Stomach (tissue), 8 donors: ENCODE measurements at regions not wholly inside any gene's neighbourhood (a gene's known extent, or its start where the extent isn't known, plus 50 kb on each side); places are given as distances from the start of the nearest gene placed in this dataset.

Experiments
- DNase-seq, 2 donors: peaks; one replicate each; pipeline versions ENCODE4 v3.0.0 to v3.0.0-alpha.2; 2013 to 2019
- H3K27ac ChIP-seq, 5 donors: fragments of 200-600 bp in 4 of 5; sonication (generic) in 4 of 5; one replicate each; pipeline ENCODE4 v1.5.1; 2013 to 2019; ENCODE audit warnings: mild to moderate bottlenecking in 1 of 5, moderate library complexity in 1 of 5
- H3K27me3 ChIP-seq, 3 donors: fragments of 200-600 bp; sonication (generic); one replicate each; pipeline ENCODE4 v1.5.1; 2017 to 2019; ENCODE audit warnings: mixed run types in 1 of 3
- H3K36me3 ChIP-seq, 4 donors: fragments of 200-600 bp; sonication (generic); 1 replicate in 3 of 4; 2 replicates in 1 of 4; pipeline ENCODE4 v1.5.1; 2016 to 2019
- H3K4me1 ChIP-seq, 4 donors: fragments of 200-600 bp; sonication (generic); one replicate each; pipeline ENCODE4 v1.5.1; 2016 to 2019
- H3K4me3 ChIP-seq, 4 donors: fragments of 200-600 bp; sonication (generic) in 3 of 4; one replicate each; pipeline ENCODE4 v1.5.1; 2016 to 2019; ENCODE audit warnings: mild to moderate bottlenecking in 1 of 4
- H3K9me3 ChIP-seq, 4 donors: fragments of 200-600 bp; sonication (generic); one replicate each; pipeline ENCODE4 v1.5.1; 2016 to 2019
- CTCF ChIP-seq, 7 experiments: fragments of 450-650 bp in 4 of 7; fragments of 200-600 bp in 3 of 7; sonication (generic) in 3 of 7; IDR thresholded peaks; one replicate each; pipeline ENCODE4 v1.5.1; 2016 to 2019; ENCODE audit warnings: antibody characterized with exemption in 7 of 7, control low read depth in 2 of 7, mild to moderate bottlenecking in 1 of 7
- EP300 ChIP-seq: sonication (generic); formaldehyde crosslinking; IDR thresholded peaks from one replicate; pipeline ENCODE4 v1.6.1; 2017; ENCODE audit warnings: antibody characterized with exemption
- POLR2A ChIP-seq, 4 donors: fragments of 450-650 bp; IDR thresholded peaks; one replicate each; pipeline ENCODE4 v1.6.1; 2016; ENCODE audit warnings: antibody characterized with exemption in 4 of 4, control low read depth in 2 of 4, mild to moderate bottlenecking in 1 of 4, moderate library complexity in 1 of 4
- POLR2AphosphoS5 ChIP-seq, 3 donors: sonication (generic); formaldehyde crosslinking; IDR thresholded peaks; one replicate each; pipeline ENCODE4 v1.6.1; 2016; ENCODE audit warnings: antibody characterized with exemption in 3 of 3
- WGBS, 5 donors: extraction: QIAGEN DNeasy Blood & Tissue Kit in 3 of 5; methylation state at CpG; one replicate each; pipeline versions ENCODE4 v1.1.5 to v1.1.7; 2013 to 2018; 5-methylcytosine and 5-hydroxymethylcytosine counted together
- intact Hi-C: fragments of 100-400 bp; cut with DNase I; formaldehyde crosslinking; loops from one replicate; pipeline ENCODE4 v1.15.1; 2023; ENCODE audit warnings: low total_unique reads
- donor health status: healthy with polysubstance abuse.
- donor health status: Bipolar disorder and iron deficiency.
- donor health status: healthy.

GRCh38 chr11:101775033-101775432, 139.8 kb upstream of the CEP126 start:
- Histone ChIP-seq H3K9me3 (peaks cover 0 to 14% (median 10%) of the 10 kb centered on the region in 4 donors), H3K27ac (no peak overlapping the region), H3K4me3 (no peak overlapping the region), H3K27me3 (no peaks in the 10 kb centered on the region), H3K4me1 (no peaks in the 10 kb centered on the region), H3K36me3 (no peaks in the 10 kb centered on the region)
- no peak for DNase-seq
- intact Hi-C loops, result no loop called here
- no peak for TF ChIP-seq POLR2AphosphoS5 (IDR thresholded peaks at IDR 0.05)
- TF ChIP-seq EP300, result no peak
- TF ChIP-seq CTCF (IDR thresholded peaks at IDR 0.05), result no peak
- no peak for TF ChIP-seq POLR2A (IDR thresholded peaks at IDR 0.05)
- 53 to 66% (median 60%) methylated on average over 6 of the region's 6 CpGs for WGBS, 5 donors

- Histone ChIP-seq H3K27me3 (no peaks in the 10 kb centered on the region), H3K4me3 (no peak overlapping the region), H3K4me1 (no peaks in the 10 kb centered on the region), H3K9me3 (peaks cover 0 to 16% (median 8%) of the 10 kb centered on the region in 4 donors), H3K27ac (no peak overlapping the region), H3K36me3 (no peaks in the 10 kb centered on the region)
- intact Hi-C loops, result no loop called here
- DNase-seq, result no peak
- TF ChIP-seq EP300 (no peak), POLR2AphosphoS5 (IDR thresholded peaks at IDR 0.05) (no peak), POLR2A (IDR thresholded peaks at IDR 0.05) (no peak), CTCF (IDR thresholded peaks at IDR 0.05) (no peak)
- 82 to 91% (median 85%) methylated on average over 3 of the region's 3 CpGs for WGBS, 5 donors
Observed at GRCh38 chr11:101770648-101771047, 144.2 kb upstream of the CEP126 start.

GRCh38 chr11:101765932-101766331, 148.9 kb upstream of the CEP126 start:
- intact Hi-C loops, result no loop called here
- DNase-seq, result no peak
- TF ChIP-seq POLR2AphosphoS5 (IDR thresholded peaks at IDR 0.05) (no peak), EP300 (no peak), POLR2A (IDR thresholded peaks at IDR 0.05) (no peak), CTCF (IDR thresholded peaks at IDR 0.05) (no peak)
- Histone ChIP-seq H3K4me1 (no peaks in the 10 kb centered on the region), H3K4me3 (no peak overlapping the region), H3K27me3 (no peaks in the 10 kb centered on the region), H3K27ac (no peak overlapping the region), H3K9me3 (peaks cover 0 to 16% (median 8%) of the 10 kb centered on the region in 4 donors), H3K36me3 (no peaks in the 10 kb centered on the region)
- WGBS, 5 donors, result 26 to 53% (median 39%) methylated on average over 3 of the region's 3 CpGs

GRCh38 chr11:101759771-101760450, 154.9 kb upstream of the CEP126 start:
- intact Hi-C loops, result no loop called here
- DNase-seq, result no peak
- no peaks in the 10 kb centered on the region for H3K27me3 ChIP-seq
- H3K9me3 ChIP-seq, result no peaks in the 10 kb centered on the region
- TF ChIP-seq CTCF (IDR thresholded peaks at IDR 0.05) (no peak), POLR2A (IDR thresholded peaks at IDR 0.05) (no peak), POLR2AphosphoS5 (IDR thresholded peaks at IDR 0.05) (no peak), EP300 (no peak)
- 62 to 84% (median 80%) methylated on average over 3 of the region's 3 CpGs for WGBS, 5 donors
- H3K4me3 ChIP-seq, result no peak overlapping the region
- no peak overlapping the region for H3K27ac ChIP-seq
- no peaks in the 10 kb centered on the region for H3K36me3 ChIP-seq
- H3K4me1 ChIP-seq, result no peaks in the 10 kb centered on the region
